Heart left ventricle (tissue), 13 donors: ENCODE measurements at regions not wholly inside any gene's neighbourhood (a gene's known extent, or its start where the extent isn't known, plus 50 kb on each side); places are given as distances from the start of the nearest gene placed in this dataset.

Source experiments
- POLR2A ChIP-seq, 2 donors: fragments of 450-650 bp; IDR thresholded peaks; one replicate each; pipeline ENCODE4 v1.6.1; 2017; ENCODE audit warnings: antibody characterized with exemption in 2 of 2, mild to moderate bottlenecking in 2 of 2, moderate library complexity in 2 of 2
- TF ChIP-seq, protein P1 (sequence below), 12 donors: fragments of 200-600 bp; sonication (generic) in 4 of 12; IDR thresholded peaks; one replicate each; pipeline versions ENCODE4 v1.5.0 to v1.8.0; 2018 to 2022; ENCODE audit warnings: antibody characterized with exemption in 12 of 12, mild to moderate bottlenecking in 5 of 12
- donor health status: ischemic (EF 13 %, LVEDD 7.1; RV severe dilation, severe dysfunction).
- donor health status: DM: no; HTN: yes; CAD: no.
- donor health status: DM: no; HTN: no; CAD: no.
- donor health status: ischemic (EF 25% LVEDD 6.9; RV normal size, moderate dysfunction).
- donor health status: ischemic (EF 25% LVEDD 5.7; RV mildly dilated, moderate dysfunction).
- donor health status: ischemic (EF 35%, LVEDD 5.7; RV mildly dilated, moderate dysfunction).
- donor health status: nonischemic (EF 11% LVEDD 7.7; RV severe dilation, severe dysfunction).
- donor health status: DM: yes; HTN: yes; CAD: no.
- donor health status: PGD.
- donor health status: ischemic (EF 29% LVEDD 5.4; RV normal size, mild dysfunction).
- donor health status: nonischemic (EF 23%, LVEDD 6.1; RV moderate dilation, normal function).

DNA sequence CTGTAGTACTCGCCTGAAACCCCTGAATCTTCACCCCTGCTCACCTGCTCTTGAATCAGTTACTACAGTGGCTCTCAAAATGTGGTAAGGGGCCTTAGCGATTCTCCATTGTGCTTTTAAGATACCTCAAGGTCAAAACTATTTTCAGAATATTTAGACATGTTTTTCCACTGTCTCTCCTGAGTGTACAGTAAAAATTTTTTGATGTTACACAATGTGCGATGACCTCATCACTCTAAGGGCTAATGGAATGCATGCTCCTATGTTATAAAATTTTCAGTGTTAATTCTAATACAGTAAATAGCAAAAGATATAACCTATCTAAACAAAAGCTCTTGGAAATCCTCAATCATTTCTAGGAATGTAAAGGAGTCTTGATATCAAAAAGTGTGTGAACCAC, 336.9 kb upstream of the PKDCC start:
- TF ChIP-seq, protein P1, sequence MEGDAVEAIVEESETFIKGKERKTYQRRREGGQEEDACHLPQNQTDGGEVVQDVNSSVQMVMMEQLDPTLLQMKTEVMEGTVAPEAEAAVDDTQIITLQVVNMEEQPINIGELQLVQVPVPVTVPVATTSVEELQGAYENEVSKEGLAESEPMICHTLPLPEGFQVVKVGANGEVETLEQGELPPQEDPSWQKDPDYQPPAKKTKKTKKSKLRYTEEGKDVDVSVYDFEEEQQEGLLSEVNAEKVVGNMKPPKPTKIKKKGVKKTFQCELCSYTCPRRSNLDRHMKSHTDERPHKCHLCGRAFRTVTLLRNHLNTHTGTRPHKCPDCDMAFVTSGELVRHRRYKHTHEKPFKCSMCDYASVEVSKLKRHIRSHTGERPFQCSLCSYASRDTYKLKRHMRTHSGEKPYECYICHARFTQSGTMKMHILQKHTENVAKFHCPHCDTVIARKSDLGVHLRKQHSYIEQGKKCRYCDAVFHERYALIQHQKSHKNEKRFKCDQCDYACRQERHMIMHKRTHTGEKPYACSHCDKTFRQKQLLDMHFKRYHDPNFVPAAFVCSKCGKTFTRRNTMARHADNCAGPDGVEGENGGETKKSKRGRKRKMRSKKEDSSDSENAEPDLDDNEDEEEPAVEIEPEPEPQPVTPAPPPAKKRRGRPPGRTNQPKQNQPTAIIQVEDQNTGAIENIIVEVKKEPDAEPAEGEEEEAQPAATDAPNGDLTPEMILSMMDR (IDR thresholded peaks at IDR 0.05): no peak
- no peak for TF ChIP-seq POLR2A (IDR thresholded peaks at IDR 0.05)
